ENCODE measurements at regions not wholly inside any gene's neighbourhood (a gene's known extent, or its start where the extent isn't known, plus 50 kb on each side); places are given as distances from the start of the nearest gene placed in this dataset.

DNA sequence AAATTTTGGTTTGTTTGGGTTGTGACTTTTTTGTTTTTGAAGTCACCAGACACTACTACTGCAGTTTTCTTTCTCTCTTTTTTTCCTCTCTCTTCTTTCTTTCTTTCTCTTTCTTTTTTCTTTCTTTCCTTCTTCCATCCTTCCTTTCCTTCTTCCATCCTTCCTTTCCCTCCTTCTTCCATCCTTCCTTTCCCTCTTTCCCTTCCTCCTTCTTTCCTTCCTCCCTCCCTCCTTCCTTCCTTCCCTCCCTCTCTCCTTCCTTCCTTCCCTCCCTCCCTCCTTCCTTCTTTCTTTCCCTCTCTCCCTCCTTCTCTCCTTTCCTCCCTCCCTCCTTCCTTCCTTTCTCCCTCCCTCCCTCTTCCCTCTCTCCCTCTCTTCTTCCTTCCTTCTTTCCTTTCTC, 230.3 kb upstream of the TYRP1 start:
- no peak for TF ChIP-seq POLR2AphosphoS5 (IDR thresholded peaks at IDR 0.05; ENCODE audit: low read depth, low read length)
- no peak for TF ChIP-seq TAF1 (IDR thresholded peaks at IDR 0.05; ENCODE audit: borderline replicate concordance, insufficient read depth, low read length)
- TF ChIP-seq, protein P1, sequence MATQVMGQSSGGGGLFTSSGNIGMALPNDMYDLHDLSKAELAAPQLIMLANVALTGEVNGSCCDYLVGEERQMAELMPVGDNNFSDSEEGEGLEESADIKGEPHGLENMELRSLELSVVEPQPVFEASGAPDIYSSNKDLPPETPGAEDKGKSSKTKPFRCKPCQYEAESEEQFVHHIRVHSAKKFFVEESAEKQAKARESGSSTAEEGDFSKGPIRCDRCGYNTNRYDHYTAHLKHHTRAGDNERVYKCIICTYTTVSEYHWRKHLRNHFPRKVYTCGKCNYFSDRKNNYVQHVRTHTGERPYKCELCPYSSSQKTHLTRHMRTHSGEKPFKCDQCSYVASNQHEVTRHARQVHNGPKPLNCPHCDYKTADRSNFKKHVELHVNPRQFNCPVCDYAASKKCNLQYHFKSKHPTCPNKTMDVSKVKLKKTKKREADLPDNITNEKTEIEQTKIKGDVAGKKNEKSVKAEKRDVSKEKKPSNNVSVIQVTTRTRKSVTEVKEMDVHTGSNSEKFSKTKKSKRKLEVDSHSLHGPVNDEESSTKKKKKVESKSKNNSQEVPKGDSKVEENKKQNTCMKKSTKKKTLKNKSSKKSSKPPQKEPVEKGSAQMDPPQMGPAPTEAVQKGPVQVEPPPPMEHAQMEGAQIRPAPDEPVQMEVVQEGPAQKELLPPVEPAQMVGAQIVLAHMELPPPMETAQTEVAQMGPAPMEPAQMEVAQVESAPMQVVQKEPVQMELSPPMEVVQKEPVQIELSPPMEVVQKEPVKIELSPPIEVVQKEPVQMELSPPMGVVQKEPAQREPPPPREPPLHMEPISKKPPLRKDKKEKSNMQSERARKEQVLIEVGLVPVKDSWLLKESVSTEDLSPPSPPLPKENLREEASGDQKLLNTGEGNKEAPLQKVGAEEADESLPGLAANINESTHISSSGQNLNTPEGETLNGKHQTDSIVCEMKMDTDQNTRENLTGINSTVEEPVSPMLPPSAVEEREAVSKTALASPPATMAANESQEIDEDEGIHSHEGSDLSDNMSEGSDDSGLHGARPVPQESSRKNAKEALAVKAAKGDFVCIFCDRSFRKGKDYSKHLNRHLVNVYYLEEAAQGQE (IDR thresholded peaks at IDR 0.05; ENCODE audit: insufficient read depth in 1 of 2, low read depth in 2 of 2, low read length in 2 of 2), result no peak
- no peak for TF ChIP-seq SIN3A (IDR thresholded peaks at IDR 0.05; ENCODE audit: borderline replicate concordance, insufficient read depth, low read length)
- TF ChIP-seq FOXP2 (optimal IDR thresholded peaks at IDR 0.05; ENCODE audit: borderline replicate concordance, extremely low read depth, extremely low read length, insufficient read depth), result no peak

All from PFSK-1 (cell line).